Hepatic stellate cell (primary cell): ENCODE measurements at regions not wholly inside any gene's neighbourhood (a gene's known extent, or its start where the extent isn't known, plus 50 kb on each side); places are given as distances from the start of the nearest gene placed in this dataset.
"Not testable (repeated sequence)": the region's sequence is repeated elsewhere in the genome, so short reads cannot be mapped to it uniquely, and the experiment has no call there.

Experiments
- DNase-seq: peaks from one replicate; pipeline ENCODE4 v3.0.0; 2011; ENCODE audit warnings: low spot score

DNA sequence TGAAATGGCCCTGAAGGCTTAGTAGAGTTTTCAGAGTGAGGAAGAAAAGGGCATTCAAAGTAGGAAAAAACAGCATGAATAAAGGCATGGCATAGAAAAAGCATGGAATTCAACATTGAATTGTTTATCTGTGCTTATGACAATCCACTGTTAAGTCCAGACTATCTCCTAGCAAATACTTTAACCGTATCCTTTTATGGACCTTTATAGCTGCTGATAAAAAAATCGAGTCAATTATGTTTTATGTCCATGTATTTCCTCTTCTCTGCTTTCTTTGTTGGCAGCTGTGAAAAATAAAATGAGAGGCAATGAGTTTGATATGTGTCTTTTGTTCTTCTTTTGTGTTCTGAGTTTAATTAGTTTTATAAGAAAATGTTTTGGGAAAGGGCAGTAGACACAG lies 70.4 kb downstream of the TDRD15 start:
- no peak for DNase-seq

DNA sequence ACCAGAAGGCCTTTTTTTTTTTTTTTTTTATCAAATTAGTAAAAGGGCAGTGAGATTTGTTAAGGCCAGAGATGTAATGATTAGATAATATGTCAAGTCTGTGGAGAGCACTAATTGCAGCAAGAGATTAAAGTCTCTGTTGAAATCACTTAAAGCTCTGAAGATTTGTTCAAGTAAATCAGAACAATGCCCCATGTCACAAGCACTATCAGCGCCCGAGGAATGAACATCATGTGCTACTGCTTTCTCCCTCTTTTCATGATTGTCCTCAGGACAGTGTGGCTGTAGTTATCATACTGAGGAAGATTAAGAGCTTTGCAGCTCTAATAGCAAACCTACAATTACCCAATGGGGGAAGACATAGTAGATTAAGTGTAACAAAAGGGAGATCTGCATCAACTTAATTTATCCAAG lies 71.1 kb downstream of the TDRD15 start:
- DNase-seq, result no peak

DNA sequence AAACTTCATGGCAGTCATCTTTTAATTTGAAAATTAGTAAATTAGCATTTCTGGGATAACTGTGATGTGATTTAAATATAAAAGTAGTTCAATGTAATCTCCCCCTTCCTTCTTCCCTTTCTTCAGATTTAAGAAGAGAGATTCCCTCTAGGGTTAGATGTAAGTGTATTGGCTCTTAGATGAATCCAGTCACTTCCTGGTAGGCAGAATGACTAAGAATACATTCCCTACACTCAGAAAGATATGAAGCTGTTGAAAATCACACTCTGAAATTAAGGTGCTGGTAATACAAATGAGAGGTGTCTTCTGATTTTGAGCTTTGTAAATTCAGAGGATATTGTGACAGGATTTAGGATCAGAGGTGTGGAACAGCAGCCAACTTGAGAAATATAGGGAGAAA lies 71.6 kb downstream of the TDRD15 start:
- DNase-seq, result no peak

DNA sequence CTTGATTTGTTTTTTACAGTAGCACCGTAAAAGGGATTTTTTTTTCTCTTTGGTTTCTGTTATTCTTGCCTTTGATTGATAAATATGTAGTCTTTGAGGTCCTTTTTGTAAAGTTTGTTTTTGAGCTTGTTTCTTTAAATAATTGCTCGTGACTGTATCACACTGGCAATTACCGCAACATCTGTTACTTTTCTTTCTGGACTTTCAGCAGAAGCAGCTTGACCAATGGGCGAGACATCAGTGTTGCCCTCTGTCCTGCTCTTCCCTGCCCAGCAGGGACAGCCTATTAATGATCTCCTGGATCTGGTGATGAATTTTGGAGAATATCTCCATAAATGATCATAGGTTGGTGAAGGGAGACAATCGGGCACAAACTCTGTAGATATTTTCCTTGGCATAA lies 74.9 kb downstream of the TDRD15 start:
- DNase-seq, result no peak

DNA sequence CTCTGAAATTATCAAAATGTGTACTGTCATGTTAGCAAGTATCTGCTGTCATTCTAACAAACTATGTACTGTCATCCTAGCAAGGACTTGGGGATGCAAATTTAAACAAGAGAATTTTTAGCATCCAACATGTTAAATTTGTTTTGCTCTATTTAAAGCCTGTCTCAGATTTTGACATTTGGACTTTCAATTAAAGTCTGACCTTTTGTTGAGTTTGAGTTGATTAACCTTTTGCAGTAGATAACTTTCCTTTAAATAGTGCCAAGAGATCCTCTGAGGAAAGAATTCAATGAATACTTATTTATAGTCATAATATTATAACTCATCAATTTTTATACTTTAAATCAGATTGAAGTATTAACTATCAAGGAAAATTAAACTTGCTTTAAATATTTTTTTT lies 80.2 kb downstream of the TDRD15 start:
- no peak for DNase-seq

DNA sequence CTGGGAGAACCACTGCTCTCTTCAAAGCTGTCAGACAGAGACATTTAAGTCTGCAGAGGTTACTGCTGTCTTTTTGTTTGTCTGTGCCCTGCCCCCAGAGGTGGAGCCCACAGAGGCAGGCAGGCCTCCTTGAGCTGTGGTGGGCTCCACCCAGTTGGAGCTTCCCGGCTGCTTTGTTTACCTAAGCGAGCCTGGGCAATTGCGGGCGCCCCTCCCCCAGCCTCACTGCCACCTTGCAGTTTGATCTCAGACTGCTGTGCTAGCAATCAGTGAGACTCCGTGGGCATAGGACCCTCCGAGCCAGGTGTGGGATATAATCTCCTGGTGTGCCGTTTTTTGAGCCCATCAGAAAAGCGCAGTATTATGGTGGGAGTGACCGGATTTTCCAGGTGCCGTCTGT lies 90.3 kb downstream of the TDRD15 start:
- not testable (repeated sequence) for DNase-seq

DNA sequence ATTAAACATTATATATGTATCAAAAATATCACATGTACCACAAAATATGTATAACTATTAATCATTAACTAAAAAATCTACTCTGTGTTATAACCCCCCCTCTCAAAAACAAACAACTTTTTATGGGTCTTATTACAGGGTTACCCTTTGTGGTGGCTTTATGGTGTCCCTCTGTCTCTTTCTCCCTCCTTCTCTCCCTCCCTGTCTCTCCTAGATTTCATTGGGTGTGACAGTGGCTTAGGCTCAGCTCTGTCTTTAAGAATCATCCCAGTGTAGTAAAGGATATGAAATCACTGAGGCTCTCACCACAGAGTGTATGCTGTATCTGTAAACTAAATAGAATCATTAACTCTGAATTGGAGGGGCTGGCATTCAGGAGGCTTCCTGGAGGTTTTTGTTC lies 93.7 kb downstream of the TDRD15 start:
- no peak for DNase-seq

DNA sequence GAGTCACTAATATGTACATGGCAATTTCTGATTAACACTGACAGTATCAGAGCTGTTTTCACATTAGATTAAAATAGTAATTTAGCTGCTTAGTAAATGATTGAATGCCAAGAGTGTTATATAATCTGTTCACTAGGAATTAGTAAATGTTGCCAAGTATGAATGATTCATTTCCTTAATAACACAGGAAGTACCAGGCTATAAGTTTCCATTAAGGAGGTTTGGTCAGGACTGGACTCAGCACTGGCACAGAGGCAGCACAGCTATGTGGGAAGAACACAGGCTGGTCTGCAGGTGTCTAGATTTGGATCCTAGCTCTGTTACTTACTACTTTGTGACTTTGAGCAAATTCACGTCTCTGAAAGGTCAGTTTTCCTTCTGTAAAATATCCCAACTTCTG lies 97.2 kb downstream of the TDRD15 start:
- no peak for DNase-seq

DNA sequence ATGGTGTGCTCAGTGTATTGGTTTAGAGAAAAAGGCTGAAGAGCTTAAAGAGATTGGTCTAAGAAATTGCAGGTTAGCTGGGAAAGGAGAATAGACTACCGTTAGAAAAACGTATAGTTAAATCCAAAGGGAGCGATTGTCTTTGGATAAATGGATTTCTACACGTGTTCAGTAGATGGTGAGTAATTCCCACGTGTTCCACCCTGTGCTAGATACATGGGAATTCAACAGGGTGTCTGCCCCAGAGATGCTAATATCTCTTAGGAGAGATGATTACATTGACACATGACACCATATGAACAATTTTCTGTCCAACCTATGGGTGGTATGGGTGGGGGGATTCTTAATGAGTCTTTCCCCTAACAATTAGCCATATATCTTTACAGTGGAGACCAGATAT lies 99.8 kb downstream of the TDRD15 start:
- DNase-seq, result no peak

DNA sequence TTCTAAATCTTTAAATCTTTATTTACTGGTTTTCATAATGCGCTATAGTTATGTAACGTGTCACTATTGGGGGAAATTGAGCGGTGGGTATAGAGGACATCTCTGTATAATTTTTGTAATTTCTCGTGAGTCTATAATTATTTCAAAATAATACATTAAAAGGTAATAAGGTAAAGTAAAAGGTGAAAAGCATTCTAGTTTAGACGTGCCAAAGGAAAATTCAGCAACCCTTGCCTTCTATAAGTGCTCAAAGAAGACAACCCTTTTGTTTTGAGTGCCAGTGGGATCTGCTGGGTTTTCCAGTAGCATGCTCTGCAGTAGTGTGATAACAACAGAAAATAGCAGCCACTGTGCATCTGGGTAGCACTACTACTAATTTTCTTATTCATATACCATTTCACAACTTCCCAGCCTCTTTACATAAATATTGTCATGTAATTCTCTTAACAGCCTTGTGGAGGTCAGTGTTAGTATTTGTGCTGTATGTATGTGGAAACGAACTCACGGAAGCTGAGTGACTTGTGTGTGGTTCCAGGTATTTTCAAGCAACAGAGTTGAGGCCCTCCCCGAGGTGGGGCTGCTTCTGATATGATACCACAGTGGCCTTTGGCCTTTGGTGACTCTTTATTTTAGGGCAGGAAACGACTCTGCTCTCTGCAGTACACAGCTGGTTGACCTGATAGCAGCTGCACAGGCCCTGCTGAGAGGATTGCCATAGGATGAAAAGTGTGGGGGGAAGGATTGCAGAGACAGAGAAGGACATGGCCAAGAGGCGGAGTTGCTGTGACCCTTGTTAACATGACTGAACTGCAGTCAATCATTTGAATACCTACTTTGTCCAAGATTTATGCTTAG lies 104.5 kb downstream of the TDRD15 start:
- no peak for DNase-seq

DNA sequence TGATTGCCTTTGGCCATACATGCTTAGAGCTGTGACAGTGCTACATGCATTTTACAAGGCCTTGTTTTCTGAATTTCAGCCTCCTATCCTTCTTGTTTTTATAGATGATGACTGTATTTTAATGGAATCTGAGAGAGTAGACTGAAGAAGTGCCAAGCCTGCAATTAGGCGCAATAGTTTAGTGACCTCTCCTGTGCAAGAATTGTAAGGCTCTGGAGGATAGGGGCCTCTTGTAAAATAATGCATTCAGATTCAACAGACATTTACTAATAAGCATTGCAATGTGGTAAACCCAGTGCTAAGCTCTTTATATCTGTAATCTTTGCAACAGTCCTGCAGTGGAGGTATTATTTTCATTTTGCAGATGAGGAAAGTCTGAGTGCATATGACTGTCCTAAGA lies 105.5 kb downstream of the TDRD15 start:
- no peak for DNase-seq

DNA sequence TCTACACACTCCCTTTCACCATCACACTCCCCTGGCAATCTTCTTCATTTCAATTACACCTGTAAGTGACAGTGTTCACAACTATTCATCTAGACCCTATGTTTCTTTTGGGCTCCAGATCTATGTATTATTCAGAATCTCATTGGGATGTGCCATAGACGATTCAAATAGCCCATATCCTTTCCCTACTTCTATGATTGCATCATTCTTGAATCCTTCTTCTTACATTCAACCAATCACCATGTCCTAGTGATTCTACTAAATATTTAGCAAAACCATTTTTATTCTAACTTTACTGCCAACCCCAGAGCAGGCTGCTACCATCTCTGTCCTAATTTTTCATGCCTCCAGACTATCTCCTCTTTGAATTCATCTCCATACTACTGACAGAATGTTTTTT lies 106.4 kb downstream of the TDRD15 start:
- DNase-seq, result no peak

DNA sequence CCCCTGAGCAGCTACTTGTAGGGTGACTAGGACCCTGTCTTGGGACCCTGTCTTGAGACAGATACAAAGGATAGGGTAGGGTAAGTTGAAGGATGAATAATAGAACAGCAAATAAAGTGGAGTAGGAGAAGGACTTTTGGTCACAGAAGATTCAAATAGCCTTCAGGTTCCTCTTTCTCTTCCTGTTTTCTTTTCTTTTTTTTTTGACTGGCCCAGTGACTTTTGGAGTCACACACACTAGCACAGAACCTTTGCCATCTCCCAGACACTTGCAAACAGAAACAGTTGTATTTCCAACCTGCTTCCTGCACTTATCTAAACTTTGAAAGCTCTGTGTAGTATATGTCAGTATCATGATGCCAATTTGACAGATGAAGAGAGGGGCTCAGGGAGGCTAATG lies 108.2 kb downstream of the TDRD15 start:
- DNase-seq, result no peak

DNA sequence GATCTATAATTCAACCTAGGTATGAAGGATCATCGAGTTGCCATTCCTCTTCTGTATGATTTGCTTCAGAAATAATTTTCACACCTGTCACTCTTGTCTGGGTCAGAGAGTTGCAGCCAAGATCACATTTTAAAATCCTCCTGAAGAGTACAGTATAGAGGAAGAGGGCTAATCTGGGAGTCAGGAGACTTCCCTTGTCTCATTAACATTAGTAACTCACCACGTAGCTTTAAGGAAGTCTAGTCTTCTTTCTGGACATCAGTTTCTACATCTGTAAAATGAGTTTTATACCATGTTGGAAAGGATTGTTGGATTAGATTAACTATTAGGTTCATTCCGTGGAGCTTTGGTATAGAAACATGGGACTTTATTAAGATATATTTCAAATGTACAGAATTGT lies 109.4 kb downstream of the TDRD15 start:
- no peak for DNase-seq

DNA sequence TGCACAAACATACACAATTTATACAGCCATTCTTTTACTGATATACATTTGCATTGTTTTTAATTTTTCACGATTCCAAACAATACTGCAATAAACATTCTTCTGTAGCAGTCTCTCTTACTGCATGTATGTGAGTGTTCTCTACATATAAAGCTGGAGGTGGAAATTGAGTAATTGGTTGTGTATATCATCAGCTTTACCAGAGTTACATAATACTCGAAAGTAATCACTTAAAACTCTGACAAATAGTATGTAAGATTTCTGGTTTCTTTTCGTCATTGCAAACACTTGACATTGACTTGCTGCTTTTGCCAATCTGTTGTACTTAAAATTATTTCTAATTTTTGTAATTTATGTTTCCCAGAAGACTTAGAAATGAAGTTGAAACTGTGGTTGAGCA lies 110.2 kb downstream of the TDRD15 start:
- no peak for DNase-seq

DNA sequence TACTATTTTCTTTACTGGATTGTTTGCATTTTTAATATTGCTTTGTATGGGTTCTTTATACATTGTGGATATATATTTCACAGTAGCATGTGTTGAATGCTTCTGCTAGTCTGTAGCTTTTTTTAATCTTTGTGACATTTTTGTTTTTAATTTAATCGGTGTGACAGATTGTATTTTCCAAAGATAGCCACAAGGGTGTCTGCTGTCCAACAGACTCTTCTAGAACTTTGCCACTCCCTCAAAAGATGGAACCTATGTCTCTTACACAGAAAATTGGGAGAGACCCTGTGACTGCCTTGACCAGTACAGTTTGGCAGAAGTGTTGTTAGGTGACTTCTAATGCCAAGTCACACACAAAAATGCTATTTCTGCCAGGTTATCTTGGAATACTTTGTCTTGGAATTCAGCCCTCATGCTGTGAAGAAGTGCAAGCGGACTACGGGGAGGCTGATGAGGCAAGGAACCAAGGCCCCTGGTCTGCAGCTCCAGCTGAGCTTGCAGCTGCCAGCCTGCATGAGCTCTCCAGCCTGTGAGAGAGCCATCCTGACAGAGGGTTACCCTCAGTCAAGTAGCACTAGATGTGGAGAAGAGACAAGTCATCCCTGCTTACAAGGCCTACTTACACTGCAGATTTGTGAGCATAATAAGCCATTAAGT lies 110.8 kb downstream of the TDRD15 start:
- no peak for DNase-seq

DNA sequence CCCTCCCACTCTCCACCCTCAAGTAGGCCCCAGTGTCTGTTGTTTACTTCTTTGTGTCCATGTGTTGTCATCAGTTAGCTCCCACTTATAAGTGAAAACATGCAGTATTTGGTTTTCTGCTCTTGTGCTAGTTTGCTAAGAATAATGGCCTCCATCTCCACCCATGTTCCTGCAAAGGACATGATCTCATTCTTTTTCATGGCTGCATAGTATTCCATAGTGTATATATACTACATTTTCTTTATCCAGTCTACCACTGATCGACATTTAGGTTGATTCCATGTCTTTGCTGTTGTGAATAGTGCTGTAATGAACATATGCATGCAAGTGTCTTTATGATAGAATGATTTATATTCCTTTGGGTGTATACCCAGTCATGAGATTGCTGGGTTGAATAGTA lies 116.0 kb downstream of the TDRD15 start:
- DNase-seq, result not testable (repeated sequence)

DNA sequence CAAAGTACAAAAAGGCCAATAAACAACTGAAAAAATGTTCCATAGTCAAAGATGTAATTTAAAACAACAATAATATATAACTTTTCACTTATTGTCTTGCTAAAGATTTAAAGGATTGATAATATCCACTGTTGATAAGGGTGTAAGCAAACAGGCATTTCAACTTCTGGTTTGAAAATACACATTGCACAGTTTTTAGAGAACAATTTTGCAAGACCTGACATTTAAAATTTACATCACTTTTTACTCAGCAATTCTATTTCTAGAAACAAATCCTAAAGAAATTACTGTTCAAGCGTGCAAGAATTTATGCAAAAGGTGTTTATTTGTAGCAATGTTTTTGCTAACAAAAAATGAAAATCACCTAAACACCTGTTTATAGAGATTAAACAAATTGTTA lies 120.4 kb downstream of the TDRD15 start:
- DNase-seq, result no peak

DNA sequence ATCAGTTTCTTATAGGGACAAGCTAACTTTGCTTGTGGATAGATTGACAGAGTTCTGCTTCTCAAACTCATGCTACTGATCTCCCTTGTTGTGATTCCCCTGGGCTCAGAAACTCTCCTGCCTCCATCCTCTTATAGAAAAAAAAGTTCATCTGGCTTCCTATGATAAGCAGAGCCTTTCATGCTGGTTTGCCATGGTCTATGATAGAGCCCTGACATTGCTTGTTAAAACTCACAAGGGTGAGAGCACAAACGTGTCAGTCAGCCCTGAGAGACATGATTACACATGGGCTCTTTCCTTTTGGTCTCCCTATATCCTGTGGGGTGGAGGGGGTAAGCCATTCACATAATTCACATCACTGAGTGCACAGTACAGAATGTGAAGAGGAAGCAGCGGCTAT lies 121.8 kb downstream of the TDRD15 start:
- no peak for DNase-seq

DNA sequence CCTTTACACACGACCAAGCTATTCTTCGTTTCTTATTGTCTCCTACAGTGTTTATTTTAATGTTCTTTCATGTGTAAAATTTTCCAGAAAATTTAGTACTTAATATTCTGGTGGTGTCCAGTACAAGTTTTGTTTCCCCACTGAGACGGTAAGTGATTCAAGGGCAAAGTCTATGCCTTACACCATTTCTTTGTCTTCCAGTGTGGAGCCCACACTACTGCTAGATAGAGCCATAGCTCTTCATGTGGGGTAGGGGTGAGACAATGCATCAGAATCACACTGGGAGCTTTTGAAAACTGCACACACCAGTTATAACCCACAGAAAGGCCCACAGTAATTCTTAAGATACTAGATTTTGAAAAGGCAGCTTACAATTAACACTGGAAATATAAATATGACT lies 125.6 kb downstream of the TDRD15 start:
- no peak for DNase-seq

DNA sequence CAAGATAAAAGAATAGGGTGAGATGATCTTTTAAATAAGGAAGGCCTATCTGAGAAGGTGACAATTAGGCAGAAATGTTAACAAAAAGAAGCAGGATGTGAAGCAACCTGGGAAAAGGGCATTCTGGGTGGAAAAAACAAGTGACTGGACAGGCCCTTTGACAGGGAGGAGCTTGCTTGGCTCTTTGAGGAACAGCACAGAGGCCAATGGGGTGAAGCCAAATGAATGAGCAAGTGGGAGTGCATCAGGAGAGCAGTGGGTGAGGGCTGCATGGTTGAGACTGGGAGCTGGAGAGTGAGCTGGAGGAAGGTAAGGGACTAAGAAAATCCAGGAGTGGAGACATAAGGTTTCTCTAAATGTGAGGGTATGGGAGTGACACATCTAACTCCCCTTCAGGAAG lies 126.9 kb downstream of the TDRD15 start:
- DNase-seq, result no peak

DNA sequence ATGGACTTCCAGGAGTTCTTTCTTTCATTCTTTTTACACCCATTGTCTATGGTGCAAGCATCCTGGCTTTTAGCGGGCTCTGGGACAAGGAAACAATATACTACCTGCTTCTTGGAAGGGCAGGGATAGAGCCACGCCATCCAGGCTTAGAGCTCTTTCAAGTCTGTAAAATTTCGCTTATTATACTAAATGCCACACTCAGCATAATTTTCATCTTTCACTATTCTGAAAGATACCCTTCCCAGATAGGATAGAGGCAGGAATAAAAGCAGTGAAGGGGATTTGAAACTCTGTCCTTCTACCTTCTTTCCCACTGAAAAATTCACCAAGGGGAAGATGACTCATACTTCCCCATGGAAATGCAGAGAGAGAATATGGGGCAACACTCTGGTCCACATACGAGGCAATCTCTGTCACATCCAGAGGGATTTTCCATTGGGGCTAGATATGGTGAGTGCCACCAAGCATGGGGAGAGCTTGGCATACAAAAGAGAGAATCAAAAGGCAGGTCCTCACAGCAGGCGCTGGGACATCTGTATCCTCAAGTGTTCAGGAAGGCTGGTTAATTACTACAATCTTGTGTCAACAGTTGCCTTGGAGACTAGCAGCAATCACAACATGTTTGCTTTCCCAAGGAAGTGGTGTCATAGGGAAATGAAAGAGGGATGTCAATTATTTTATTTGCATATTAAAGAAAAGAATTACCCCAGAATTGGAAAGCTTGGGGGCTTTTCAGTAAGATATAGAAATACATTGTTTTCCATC lies 127.6 kb downstream of the TDRD15 start:
- DNase-seq, result no peak
